Fibroblast of peridontal ligament (primary cell): ENCODE measurements at regions not wholly inside any gene's neighbourhood (a gene's known extent, or its start where the extent isn't known, plus 50 kb on each side); places are given as distances from the start of the nearest gene placed in this dataset.
"Not testable (repeated sequence)": the region's sequence is repeated elsewhere in the genome, so short reads cannot be mapped to it uniquely, and the experiment has no call there.

ENCODE experiments used
- DNase-seq: peaks from one replicate; pipeline ENCODE4 v3.0.0-alpha.2; 2010; ENCODE audit errors: extremely low read depth

GRCh38 chr5:53733853-53734252 is 173.4 kb downstream of the NDUFS4 start:
- DNase-seq, result no peak

GRCh38 chr5:53738105-53738504 is 177.7 kb downstream of the NDUFS4 start:
- DNase-seq, result no peak

GRCh38 chr5:53739111-53739510 is 178.7 kb downstream of the NDUFS4 start:
- DNase-seq, result no peak

GRCh38 chr5:53749621-53750020 is 189.2 kb downstream of the NDUFS4 start:
- DNase-seq, result peak; percentile 69

GRCh38 chr5:53752282-53752681 is 191.8 kb downstream of the NDUFS4 start:
- DNase-seq, result not testable (repeated sequence)

- no peak for DNase-seq
Measured at GRCh38 chr5:53766673-53767072, 206.2 kb downstream of the NDUFS4 start.

- peak; percentile 30 for DNase-seq
Measured at GRCh38 chr5:53777864-53778618, 217.6 kb downstream of the NDUFS4 start.

- peak; percentile 62 for DNase-seq
Measured at GRCh38 chr5:53779541-53779981, 219.1 kb downstream of the NDUFS4 start.

GRCh38 chr5:53782620-53783019 is 222.2 kb downstream of the NDUFS4 start:
- DNase-seq, result no peak

GRCh38 chr5:53783624-53784228 is 223.3 kb downstream of the NDUFS4 start:
- no peak for DNase-seq

- no peak for DNase-seq
Measured at GRCh38 chr5:53784596-53784995, 224.2 kb downstream of the NDUFS4 start.

- no peak for DNase-seq
Measured at GRCh38 chr5:53785924-53786323, 225.5 kb downstream of the NDUFS4 start.

- no peak for DNase-seq
Measured at GRCh38 chr5:53790026-53790425, 229.6 kb downstream of the NDUFS4 start.

GRCh38 chr5:53792338-53792737 is 231.9 kb downstream of the NDUFS4 start:
- no peak for DNase-seq

- not testable (repeated sequence) for DNase-seq
Measured at GRCh38 chr5:53799644-53800043, 239.2 kb downstream of the NDUFS4 start.

GRCh38 chr5:53808392-53808791 is 248.0 kb downstream of the NDUFS4 start:
- DNase-seq, result not testable (repeated sequence)

GRCh38 chr5:53814819-53815218 is 254.4 kb downstream of the NDUFS4 start:
- DNase-seq, result no peak

GRCh38 chr5:53815471-53815870 is 255.0 kb downstream of the NDUFS4 start:
- no peak for DNase-seq

GRCh38 chr5:53817183-53817582 is 256.7 kb downstream of the NDUFS4 start:
- peak; percentile 72 for DNase-seq

- DNase-seq, result no peak
Measured at GRCh38 chr5:53819482-53819881, 259.0 kb downstream of the NDUFS4 start.

GRCh38 chr5:53820119-53820801 is 259.8 kb downstream of the NDUFS4 start:
- no peak for DNase-seq

- no peak for DNase-seq
Measured at GRCh38 chr5:53820802-53821171, 260.3 kb downstream of the NDUFS4 start.

- no peak for DNase-seq
Measured at GRCh38 chr5:53825016-53825415, 264.6 kb downstream of the NDUFS4 start.
